Uterus (tissue), 3 donors: ENCODE measurements at regions not wholly inside any gene's neighbourhood (a gene's known extent, or its start where the extent isn't known, plus 50 kb on each side); places are given as distances from the start of the nearest gene placed in this dataset.

Experiments
- DNase-seq, 2 donors: peaks; one replicate each; pipeline ENCODE4 v3.0.0-alpha.2; 2019 to 2020
- H3K27ac ChIP-seq, 2 donors: fragments of 200-600 bp; sonication (generic); 1 replicate in 1 of 2; 2 replicates in 1 of 2; pipeline ENCODE4 v1.5.1; 2016 to 2018
- H3K27me3 ChIP-seq, 2 donors: fragments of 200-600 bp; sonication (generic); one replicate each; pipeline ENCODE4 v1.5.1; 2018 to 2019; ENCODE audit warnings: control low read depth in 1 of 2
- H3K36me3 ChIP-seq, 2 donors: fragments of 200-600 bp; sonication (generic); one replicate each; pipeline ENCODE4 v1.5.1; 2019; ENCODE audit warnings: control low read depth in 1 of 2
- H3K4me1 ChIP-seq, 2 donors: fragments of 200-600 bp; sonication (generic); one replicate each; pipeline ENCODE4 v1.5.1; 2018 to 2019; ENCODE audit warnings: control low read depth in 1 of 2
- H3K4me3 ChIP-seq, 2 donors: fragments of 200-600 bp; sonication (generic); 1 replicate in 1 of 2; 2 replicates in 1 of 2; pipeline ENCODE4 v1.5.1; 2018 to 2019; ENCODE audit warnings: mild to moderate bottlenecking in 1 of 2
- H3K9me3 ChIP-seq, 2 donors: fragments of 200-600 bp; sonication (generic); one replicate each; pipeline ENCODE4 v1.5.1; 2019; ENCODE audit warnings: control low read depth in 1 of 2
- POLR2A ChIP-seq, 2 donors: fragments of 450-650 bp; IDR thresholded peaks; one replicate each; pipeline ENCODE4 v1.6.1; 2016; ENCODE audit warnings: antibody characterized with exemption in 2 of 2, mild to moderate bottlenecking in 1 of 2, moderate library complexity in 1 of 2
- intact Hi-C: fragments of 100-400 bp; cut with DNase I; formaldehyde crosslinking; loops from one replicate; pipeline ENCODE4 v1.15.1; 2023; ENCODE audit warnings: low total_unique reads
- TF ChIP-seq, protein P1 (sequence below), 4 experiments: fragments of 200-600 bp in 2 of 4; fragments of 450-650 bp in 2 of 4; sonication (generic) in 2 of 4; IDR thresholded peaks; one replicate each; pipeline ENCODE4 v1.5.1; 2016 to 2019; ENCODE audit warnings: antibody characterized with exemption in 4 of 4, mild to moderate bottlenecking in 2 of 4, moderate library complexity in 1 of 4
- donor health status: DM: yes; HTN: yes; CAD: no.

DNA sequence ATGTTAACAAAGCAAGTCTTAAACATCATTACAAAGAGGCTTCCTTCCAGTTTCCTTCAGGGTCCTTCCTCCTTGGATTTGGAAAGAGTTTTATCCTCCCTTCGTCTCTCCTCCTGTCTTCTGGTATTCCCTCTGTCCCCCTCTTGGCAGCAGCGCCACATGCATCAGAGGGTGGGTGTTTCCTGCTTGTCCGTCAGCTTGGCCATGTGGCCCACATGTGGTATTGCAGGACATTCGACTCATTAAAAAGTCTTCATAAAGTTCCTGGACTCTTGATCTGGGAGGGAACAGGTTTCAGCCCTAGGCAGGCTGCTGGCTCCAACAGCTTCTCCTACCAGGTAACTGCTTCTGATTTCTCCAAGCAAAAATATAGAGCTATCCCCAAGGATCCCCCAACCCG, 189.8 kb downstream of the CSNK2A3 start:
- Histone ChIP-seq H3K27me3 (no peaks in the 10 kb centered on the region), H3K36me3 (no peaks in the 10 kb centered on the region), H3K4me3 (no peak overlapping the region), H3K4me1 (peaks cover 0 to 7% of the 10 kb centered on the region in 2 donors), H3K27ac (peak overlapping the region; percentile 73 to 74), H3K9me3 (no peaks in the 10 kb centered on the region)
- DNase-seq: no peak
- TF ChIP-seq, protein P1, sequence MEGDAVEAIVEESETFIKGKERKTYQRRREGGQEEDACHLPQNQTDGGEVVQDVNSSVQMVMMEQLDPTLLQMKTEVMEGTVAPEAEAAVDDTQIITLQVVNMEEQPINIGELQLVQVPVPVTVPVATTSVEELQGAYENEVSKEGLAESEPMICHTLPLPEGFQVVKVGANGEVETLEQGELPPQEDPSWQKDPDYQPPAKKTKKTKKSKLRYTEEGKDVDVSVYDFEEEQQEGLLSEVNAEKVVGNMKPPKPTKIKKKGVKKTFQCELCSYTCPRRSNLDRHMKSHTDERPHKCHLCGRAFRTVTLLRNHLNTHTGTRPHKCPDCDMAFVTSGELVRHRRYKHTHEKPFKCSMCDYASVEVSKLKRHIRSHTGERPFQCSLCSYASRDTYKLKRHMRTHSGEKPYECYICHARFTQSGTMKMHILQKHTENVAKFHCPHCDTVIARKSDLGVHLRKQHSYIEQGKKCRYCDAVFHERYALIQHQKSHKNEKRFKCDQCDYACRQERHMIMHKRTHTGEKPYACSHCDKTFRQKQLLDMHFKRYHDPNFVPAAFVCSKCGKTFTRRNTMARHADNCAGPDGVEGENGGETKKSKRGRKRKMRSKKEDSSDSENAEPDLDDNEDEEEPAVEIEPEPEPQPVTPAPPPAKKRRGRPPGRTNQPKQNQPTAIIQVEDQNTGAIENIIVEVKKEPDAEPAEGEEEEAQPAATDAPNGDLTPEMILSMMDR (IDR thresholded peaks at IDR 0.05): peak in 1 of 4 experiments; percentile 10
- TF ChIP-seq POLR2A (IDR thresholded peaks at IDR 0.05): no peak
- intact Hi-C loops: no loop called here

DNA sequence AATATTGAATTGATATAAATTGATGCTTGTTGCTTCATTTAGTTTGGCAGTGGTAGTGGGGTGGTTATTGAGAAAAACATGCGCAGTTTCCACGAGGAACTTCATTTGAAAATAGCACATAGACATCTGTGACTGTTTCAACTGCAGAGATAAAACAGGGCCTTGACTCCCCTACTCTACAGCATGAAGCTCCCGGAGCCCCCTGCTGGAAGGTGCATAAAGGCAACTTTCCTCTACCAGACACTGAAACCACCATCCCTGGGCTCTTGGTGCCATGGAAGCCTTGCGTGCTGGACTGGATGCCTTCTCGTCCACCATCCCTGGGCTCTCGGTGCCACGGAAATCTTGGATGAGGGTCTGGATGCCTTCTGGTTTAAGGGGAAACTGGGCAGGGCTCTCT, 195.9 kb downstream of the CSNK2A3 start:
- intact Hi-C loops: no loop called here
- no peak for DNase-seq

DNA sequence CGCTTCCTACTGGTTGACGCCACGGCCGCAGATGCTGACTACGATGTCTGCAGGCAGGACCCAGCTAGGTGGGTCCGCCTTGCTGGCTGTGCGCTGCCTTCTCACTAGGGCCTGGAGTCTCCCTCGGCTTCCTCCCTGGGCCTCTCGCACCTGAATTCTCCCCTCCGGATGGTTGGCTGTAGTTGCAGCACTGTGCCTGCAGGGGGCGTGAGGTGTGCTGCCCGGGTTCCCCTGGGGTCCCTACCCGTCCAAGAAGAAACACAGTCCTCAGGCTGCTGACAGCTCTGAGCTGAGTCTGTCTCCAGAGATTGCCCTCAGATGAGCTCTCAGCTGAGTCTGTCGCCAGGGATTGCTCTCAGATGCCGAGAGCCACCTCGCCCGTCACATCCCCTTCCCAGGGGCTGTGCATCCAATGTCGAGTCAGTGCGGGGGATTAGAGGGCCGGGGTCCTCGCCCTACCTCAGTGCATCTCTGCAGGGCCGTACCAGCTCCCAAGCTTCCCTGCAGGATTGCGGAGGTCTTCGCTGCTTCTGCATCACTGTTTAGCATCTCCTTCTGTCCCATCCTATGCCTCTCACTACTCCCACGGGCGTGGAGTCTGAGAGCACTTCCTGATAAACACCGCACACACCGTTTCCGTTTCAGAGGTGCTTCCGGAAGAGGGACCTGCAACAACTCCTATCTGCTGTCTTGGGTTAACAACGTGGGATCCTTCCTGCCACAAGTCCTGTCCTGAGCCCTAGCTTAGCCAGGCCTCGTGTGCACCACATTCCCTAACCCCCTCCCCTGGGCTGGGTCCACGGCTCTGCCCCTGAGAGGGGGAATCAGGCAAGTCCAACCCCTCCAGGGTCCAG, 196.9 kb downstream of the CSNK2A3 start:
- Histone ChIP-seq H3K9me3 (no peaks in the 10 kb centered on the region), H3K4me3 (no peak overlapping the region), H3K27me3 (no peaks in the 10 kb centered on the region), H3K4me1 (no peaks in the 10 kb centered on the region), H3K27ac (no peak overlapping the region), H3K36me3 (no peaks in the 10 kb centered on the region)
- intact Hi-C loops: no loop called here
- TF ChIP-seq, protein P1 (IDR thresholded peaks at IDR 0.05): peak in 1 of 4 experiments; percentile 5
- TF ChIP-seq POLR2A (IDR thresholded peaks at IDR 0.05): no peak
- DNase-seq: no peak

More for the DNA sequence above, 195.9 kb downstream of the CSNK2A3 start:
- no peaks in the 10 kb centered on the region for H3K9me3 ChIP-seq
- TF ChIP-seq, protein P1 (IDR thresholded peaks at IDR 0.05): peak in 3 of 4 experiments; percentile 4 to 40 (median 19)
- no peak for TF ChIP-seq POLR2A (IDR thresholded peaks at IDR 0.05)
- H3K36me3 ChIP-seq: no peaks in the 10 kb centered on the region
- H3K27me3 ChIP-seq: no peaks in the 10 kb centered on the region
- H3K27ac ChIP-seq: no peak overlapping the region
- H3K4me3 ChIP-seq: no peak overlapping the region
- no peaks in the 10 kb centered on the region for H3K4me1 ChIP-seq

DNA sequence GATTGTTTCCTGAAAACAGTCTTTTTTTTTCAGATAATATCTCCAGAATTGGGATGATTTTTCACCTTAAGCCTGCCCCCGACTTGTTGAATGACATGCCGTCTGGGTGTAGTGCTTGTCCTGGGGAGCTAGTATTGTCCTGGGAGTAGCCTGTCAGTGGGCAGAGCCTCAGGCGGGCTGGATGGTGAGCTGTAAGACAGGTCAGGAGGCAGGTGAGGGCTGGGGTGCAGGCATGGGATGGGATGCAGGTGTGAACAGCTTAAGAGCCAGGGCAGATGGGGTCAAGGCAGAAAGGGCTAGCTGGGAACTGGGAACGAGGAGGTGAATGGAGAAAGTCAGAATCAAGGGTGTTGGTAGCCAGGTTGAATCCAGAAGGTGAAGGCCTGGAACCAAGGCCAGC, 200.2 kb downstream of the CSNK2A3 start:
- Histone ChIP-seq H3K9me3 (no peaks in the 10 kb centered on the region), H3K4me1 (no peaks in the 10 kb centered on the region), H3K27ac (no peak overlapping the region), H3K27me3 (no peaks in the 10 kb centered on the region), H3K4me3 (no peak overlapping the region), H3K36me3 (no peaks in the 10 kb centered on the region)
- intact Hi-C loops: no loop called here
- no peak for TF ChIP-seq POLR2A (IDR thresholded peaks at IDR 0.05)
- TF ChIP-seq, protein P1 (IDR thresholded peaks at IDR 0.05): no peak
- no peak for DNase-seq

DNA sequence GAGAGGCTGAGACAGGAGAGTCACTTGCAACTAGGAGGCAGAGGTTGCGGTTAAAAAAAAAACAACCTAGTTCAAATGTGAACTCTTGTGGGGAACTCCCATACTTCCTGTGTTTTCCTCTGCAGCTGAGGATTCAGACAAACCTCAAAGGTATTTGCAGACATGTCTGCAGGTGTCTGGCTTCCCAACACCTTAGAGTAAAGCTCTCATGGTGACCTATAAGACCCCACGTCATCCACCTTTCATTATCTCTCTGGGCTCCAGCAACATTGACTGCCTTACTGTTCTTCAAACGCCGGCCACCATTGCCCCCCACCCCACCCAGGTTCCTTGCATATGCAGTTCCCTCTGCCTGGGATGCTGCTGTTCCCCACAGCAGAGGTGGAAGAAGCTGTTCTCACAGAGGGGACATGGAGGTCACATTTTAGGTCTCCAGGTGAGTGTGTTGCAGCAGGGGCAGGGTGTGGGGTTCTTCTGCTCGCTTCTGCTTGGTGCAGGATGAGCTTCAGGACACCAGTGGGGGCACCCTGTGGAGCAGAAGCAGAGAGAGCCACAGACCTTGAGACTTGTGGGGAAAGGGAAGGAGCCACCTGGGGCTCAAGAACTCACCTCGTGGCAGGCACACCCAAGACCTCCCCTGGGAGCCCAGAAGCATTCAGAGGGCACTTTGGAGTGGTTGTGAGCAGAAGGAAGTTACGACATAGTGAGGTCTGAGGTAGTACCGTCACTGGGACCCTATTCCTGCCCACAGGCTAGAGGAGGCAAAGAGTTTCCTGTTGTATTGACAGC, 203.2 kb downstream of the CSNK2A3 start:
- H3K27me3 ChIP-seq: no peaks in the 10 kb centered on the region
- no peaks in the 10 kb centered on the region for H3K9me3 ChIP-seq
- DNase-seq: no peak
- no peaks in the 10 kb centered on the region for H3K4me1 ChIP-seq
- H3K36me3 ChIP-seq: no peaks in the 10 kb centered on the region
- no peak overlapping the region for H3K27ac ChIP-seq
- intact Hi-C loops: no loop called here
- TF ChIP-seq POLR2A (IDR thresholded peaks at IDR 0.05): no peak
- TF ChIP-seq, protein P1 (IDR thresholded peaks at IDR 0.05): no peak
- no peak overlapping the region for H3K4me3 ChIP-seq
